GM19372 (cell line): ENCODE measurements at regions not wholly inside any gene's neighbourhood (a gene's known extent, or its start where the extent isn't known, plus 50 kb on each side); places are given as distances from the start of the nearest gene placed in this dataset.

Experiments
- ATAC-seq: cut with Tn5 transposase; IDR thresholded peaks from one replicate; pipeline ENCODE4 v1.9.1; 2021; ENCODE audit warnings: mild to moderate bottlenecking, low read depth, moderate library complexity; ENCODE audit not compliant: unreplicated experiment

GRCh38 chr15:96390986-96391385, 60.5 kb downstream of the NR2F2 start:
- ATAC-seq, result no peak

GRCh38 chr15:96392380-96393208, 62.1 kb downstream of the NR2F2 start:
- no peak for ATAC-seq

DNA sequence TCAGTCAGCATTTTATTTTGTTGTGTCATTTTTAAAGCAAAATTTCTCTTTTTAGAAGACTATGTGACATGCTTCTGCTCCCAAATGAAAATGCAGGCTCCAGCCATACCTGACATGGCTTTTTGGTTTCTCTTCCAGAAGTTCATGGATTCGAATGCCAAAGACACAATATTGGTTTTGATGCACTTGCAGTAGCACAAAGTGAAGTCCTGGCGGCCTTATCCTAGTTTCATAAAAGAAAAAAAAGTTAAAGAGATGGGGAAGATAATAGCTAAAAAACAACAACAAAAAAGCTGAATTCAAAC, 62.7 kb downstream of the NR2F2 start:
- ATAC-seq, result no peak

- ATAC-seq, result no peak
These were observed 65.2 kb downstream of the NR2F2 start for GRCh38 chr15:96395687-96396086.

DNA sequence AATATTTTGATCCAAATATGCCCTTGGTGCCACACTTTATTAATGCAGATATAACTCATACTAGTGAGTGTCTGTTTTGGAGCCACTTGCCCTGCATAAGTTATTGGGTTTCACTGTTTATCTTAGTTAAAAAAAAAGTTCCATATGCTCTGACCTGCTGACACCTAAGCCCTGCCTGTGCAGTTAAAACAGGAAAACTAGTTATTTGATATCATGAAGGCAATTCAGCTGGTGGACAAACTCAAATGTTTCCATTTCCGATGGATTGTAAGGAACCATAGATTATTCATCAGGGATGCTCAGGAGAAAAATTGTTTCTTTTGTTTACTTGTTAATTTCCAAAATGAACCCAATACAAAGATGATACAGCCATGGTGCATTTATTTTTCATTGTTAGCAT, 68.3 kb downstream of the NR2F2 start:
- ATAC-seq, result no peak

GRCh38 chr15:96402403-96402802, 71.9 kb downstream of the NR2F2 start:
- no peak for ATAC-seq

DNA sequence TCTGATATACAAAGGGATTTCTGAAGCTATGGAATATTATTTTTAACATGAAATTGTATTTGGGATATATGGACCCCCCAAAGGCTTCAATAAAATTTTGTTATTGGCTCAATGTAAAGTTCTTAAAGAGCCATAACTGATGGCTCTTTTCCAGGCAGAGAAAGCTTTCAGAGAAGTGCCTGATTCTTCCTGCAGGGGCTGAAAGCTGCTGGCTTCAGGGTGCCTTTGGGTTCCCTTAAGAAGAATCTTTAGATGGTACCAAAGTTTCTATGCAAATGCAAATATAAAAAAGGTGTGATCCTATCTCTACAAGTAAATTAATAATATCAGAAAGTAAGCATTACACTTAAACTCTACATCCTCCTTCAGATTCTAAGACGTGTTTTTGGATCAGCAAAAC, 72.6 kb downstream of the NR2F2 start:
- no peak for ATAC-seq

- no peak for ATAC-seq
These were observed 73.4 kb downstream of the NR2F2 start for GRCh38 chr15:96403932-96404331.

GRCh38 chr15:96404560-96404959, 74.1 kb downstream of the NR2F2 start:
- no peak for ATAC-seq

- no peak for ATAC-seq
These were observed 75.8 kb downstream of the NR2F2 start for GRCh38 chr15:96406291-96406690.

- no peak for ATAC-seq
These were observed 76.2 kb downstream of the NR2F2 start for GRCh38 chr15:96406701-96407100.

DNA sequence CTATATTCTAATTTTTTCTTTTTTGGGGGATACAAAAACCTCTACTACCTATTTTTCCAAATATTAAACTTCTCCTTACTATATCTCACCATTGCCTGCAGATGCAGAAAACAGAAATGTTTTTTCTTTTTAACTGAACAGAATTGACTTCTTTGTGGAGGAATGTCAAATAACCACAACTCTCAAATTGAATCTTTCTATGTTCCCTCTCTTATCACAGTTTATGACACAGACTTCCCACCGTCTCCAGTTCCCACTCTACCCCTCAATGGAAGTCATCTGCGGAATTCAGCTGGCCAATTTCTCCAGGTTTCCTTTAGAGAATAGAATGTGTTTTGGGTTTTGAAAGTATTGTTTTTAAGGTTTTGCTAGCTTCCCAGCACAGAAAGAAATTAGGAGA, 77.0 kb downstream of the NR2F2 start:
- no peak for ATAC-seq

DNA sequence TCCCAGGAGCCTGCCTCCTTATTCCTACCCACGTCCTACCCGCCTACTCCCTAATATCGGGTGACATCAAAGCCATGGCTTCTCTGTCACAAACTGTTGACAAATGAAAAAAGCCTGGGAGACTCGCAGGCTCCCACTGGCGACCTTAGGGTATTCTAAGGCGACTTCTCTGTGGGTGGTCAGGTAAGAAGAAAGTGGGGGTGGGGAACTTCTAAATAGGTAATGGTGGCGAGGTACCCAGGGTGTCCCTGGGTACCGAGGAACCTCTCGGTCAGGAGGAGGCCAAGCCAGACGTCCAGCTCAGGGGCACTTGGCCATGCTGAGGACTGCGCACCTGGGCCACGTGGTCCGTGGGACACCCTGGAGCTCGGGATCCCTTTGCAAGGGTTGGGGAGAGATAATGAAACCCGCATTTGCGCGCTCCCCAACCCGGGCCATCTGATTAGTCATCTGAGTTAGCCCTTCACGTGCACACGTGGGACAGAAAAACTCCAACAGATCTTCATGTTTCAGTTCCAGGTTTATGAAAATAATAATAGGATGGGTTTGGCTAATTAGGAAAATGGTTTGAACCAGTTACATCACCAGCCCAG, 78.2 kb downstream of the NR2F2 start:
- ATAC-seq, result no peak

GRCh38 chr15:96409215-96410138, 79.0 kb downstream of the NR2F2 start:
- no peak for ATAC-seq

GRCh38 chr15:96410175-96411055, 79.9 kb downstream of the NR2F2 start:
- ATAC-seq, result no peak

DNA sequence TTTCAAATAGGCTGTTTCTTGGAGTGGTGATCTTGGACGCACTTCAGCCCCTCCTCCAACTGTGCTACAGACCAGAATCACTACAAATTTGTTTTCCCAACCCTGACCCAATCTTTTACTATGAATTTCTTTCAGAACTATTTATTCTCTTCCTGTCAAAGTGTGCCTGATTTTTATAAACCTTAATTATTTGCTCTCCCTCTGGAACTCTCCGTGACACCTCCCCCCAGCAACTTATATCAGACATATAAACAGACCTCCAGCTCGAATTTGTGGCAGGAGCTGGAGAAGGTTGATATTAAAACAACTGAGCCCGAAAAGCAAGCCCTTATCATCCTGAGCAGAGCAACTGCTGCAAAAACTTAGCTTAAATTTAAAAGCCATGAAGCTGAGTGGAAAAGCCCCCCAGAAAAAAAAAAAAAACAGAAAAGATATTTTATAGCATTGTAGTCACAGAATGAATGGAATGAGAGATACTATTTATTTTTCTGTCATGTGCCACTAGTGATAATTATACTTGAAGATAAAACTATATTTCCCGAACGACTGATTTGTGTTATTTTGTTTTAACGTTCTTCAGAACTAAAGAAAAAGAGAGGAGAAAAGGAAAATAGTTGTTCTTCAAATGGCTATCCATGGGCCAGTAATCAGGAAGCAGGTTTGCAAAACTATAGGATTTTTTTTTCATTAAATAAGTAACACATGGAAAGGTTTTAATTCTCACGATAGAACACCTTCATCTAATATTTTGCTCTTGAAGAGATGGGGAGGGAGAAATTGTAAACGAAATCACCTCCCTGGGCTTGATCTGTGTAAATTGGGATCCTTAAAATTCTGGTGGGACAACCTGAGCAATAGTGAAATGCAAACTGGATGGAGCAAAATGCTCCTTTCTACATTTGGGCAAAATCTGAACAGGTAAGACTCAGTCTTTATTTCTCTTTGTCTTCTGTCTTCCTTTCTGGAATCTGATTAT, 80.8 kb downstream of the NR2F2 start:
- no peak for ATAC-seq

GRCh38 chr15:96412045-96412905, 81.8 kb downstream of the NR2F2 start:
- no peak for ATAC-seq

DNA sequence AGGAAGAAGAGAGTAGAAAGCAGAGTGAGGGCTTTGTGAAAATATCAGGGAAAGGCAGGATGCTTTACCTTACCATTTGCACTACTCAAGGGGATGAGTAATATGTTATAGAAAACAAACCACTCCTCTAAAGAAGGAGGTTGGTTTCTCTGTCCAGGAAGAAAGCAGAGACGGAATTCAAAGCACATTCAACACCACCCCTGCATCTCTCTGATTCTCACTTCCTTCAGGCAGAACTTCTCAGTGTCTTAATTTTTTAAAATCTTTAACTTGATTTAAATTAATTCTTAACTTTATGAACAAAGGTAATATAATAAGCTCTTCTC, 82.4 kb downstream of the NR2F2 start:
- ATAC-seq, result no peak
